HepG2 (cell line): ENCODE measurements at regions not wholly inside any gene's neighbourhood (a gene's known extent, or its start where the extent isn't known, plus 50 kb on each side); places are given as distances from the start of the nearest gene placed in this dataset.

Experiments
- ATAC-seq: fragments of 200-7000 bp; cut with Tn5 transposase; 3 replicates; pipeline ENCODE4 v1.9.1; 2020; ENCODE audit warnings: mild to moderate bottlenecking, moderate library complexity
- BruUV-seq: library from RNA; stranded (reverse); fragments of 400-500 nt; replicated peaks from 2 replicates; lab custom pipeline; 2021; lab: Mats Ljungman, UMichigan
- CTCF ChIA-PET: fragments of 300-600 bp; formaldehyde crosslinking; extraction: SDS; loops from one replicate; lab custom pipeline; 2021; ENCODE audit warnings: low total read pairs, inconsistent platforms, low intra/inter-chr PET ratio; lab: Yijun Ruan, JAX
- POLR2A ChIA-PET: fragments of 350-600 bp; sonication (Branson Sonifier 250); formaldehyde crosslinking; loops from one replicate; lab custom pipeline; 2020; ENCODE audit warnings: antibody characterized with exemption, inconsistent platforms; lab: Yijun Ruan, JAX
- DNase-seq: peaks from one replicate; pipeline ENCODE4 v3.0.0-alpha.2; 2015; ENCODE audit warnings: low spot score
- FAIRE-seq: peaks from 3 replicates; lab custom pipeline; 2011; peaks lifted over from hg19 to GRCh38; lab: Jason Lieb, UNC
- H2AFZ ChIP-seq: one replicate; pipeline ENCODE4 v1.6.1; 2011; ENCODE audit warnings: low read length, inconsistent platforms
- H3K27ac ChIP-seq: fragments of 300-600 bp; 3 replicates; pipeline ENCODE4 v1.8.0; 2011; ENCODE audit warnings: mixed run types, mild to moderate bottlenecking, mixed read lengths, low read length, inconsistent platforms; ENCODE audit not compliant: insufficient read depth; ENCODE audit errors: extremely low read length
- H3K27me3 ChIP-seq, 2 experiments: fragments of 200-600 bp in 1 of 2; 2 replicates in 1 of 2; 3 replicates in 1 of 2; pipeline versions ENCODE4 v1.6.0 to v1.8.0; 2011; ENCODE audit warnings: low read length in 2 of 2, mild to moderate bottlenecking in 2 of 2, moderate library complexity in 2 of 2, inconsistent platforms in 1 of 2; ENCODE audit not compliant: insufficient read depth in 2 of 2, control insufficient read depth in 1 of 2
- H3K36me3 ChIP-seq, 2 experiments: fragments of 200-600 bp in 1 of 2; replicated peaks in 1 of 2; 2 replicates in 1 of 2; 3 replicates in 1 of 2; pipeline versions ENCODE4 v1.5.1 to v1.8.0; 2011; ENCODE audit warnings: low read length in 2 of 2, inconsistent platforms in 1 of 2; ENCODE audit not compliant: insufficient read depth in 2 of 2, control insufficient read depth in 1 of 2
- H3K4me1 ChIP-seq: 2 replicates; pipeline ENCODE4 v1.5.1; 2012; ENCODE audit warnings: low read length, inconsistent platforms; ENCODE audit not compliant: insufficient read depth
- H3K4me2 ChIP-seq: 2 replicates; pipeline ENCODE4 v1.6.0; 2011; ENCODE audit warnings: low read depth, low read length, inconsistent platforms
- H3K4me3 ChIP-seq, 3 experiments: fragments of 200-600 bp in 1 of 3; sonication (generic), shearing (Covaris generic) in 1 of 3; replicated peaks in 1 of 3; 2 replicates each; pipeline ENCODE4 v1.5.1; 2011 to 2016; ENCODE audit warnings: low read length in 3 of 3, inconsistent platforms in 2 of 3, low read depth in 2 of 3, mild to moderate bottlenecking in 2 of 3, control low read depth in 1 of 3, mixed read lengths in 1 of 3; ENCODE audit not compliant: insufficient read depth in 1 of 3
- H3K79me2 ChIP-seq: one replicate; pipeline ENCODE4 v1.6.1; 2011; ENCODE audit warnings: low read length, inconsistent platforms; ENCODE audit not compliant: insufficient read depth
- H3K9ac ChIP-seq: 2 replicates; pipeline ENCODE4 v1.6.0; 2011; ENCODE audit warnings: mild to moderate bottlenecking, low read depth, low read length, inconsistent platforms; ENCODE audit not compliant: insufficient read depth
- H3K9me3 ChIP-seq: 2 replicates; pipeline ENCODE4 v1.5.1; 2012; ENCODE audit warnings: mild to moderate bottlenecking, low read length
- H4K20me1 ChIP-seq: 2 replicates; pipeline ENCODE4 v1.6.0; 2011; ENCODE audit warnings: inconsistent platforms, mild to moderate bottlenecking, low read length, moderate library complexity; ENCODE audit not compliant: insufficient read depth
- CEBPG ChIP-seq: IDR thresholded peaks from 2 replicates; pipeline ENCODE4 v1.6.1; 2016
- ERF ChIP-seq: IDR thresholded peaks from 2 replicates; pipeline ENCODE4 v1.6.1; 2018; ENCODE audit warnings: missing biosample characterization, missing genetic modification reagents
- ZNF547 ChIP-seq: sonication (generic); formaldehyde crosslinking; IDR thresholded peaks from 2 replicates; pipeline ENCODE4 v1.5.1; 2020; ENCODE audit warnings: mild to moderate bottlenecking, missing genetic modification reagents
- WGBS: methylation state at CpG from one replicate; pipeline ENCODE4 v1.1.6; 2017; ENCODE audit warnings: low lambda C conversion rate; 5-methylcytosine and 5-hydroxymethylcytosine counted together
- in situ Hi-C: cut with HindIII; loops from 2 replicates; pipeline ENCODE4 v1.10.0; 2017; ENCODE audit warnings: low pct_unique_long_range_greater_than_20kb; ENCODE audit not compliant: extremely low pct_ligation_motif_present
- intact Hi-C: fragments of 100-400 bp; cut with micrococcal nuclease; formaldehyde crosslinking; loops from one replicate; pipeline ENCODE4 v1.10.0; 2022; ENCODE audit not compliant: unreplicated experiment
- TF ChIP-seq, protein P1 (sequence below): IDR thresholded peaks from 2 replicates; pipeline ENCODE4 v1.6.1; 2012; ENCODE audit warnings: low read length, improper control_type of control experiment
- TF ChIP-seq, protein P2 (sequence below): sonication (generic); formaldehyde crosslinking; IDR thresholded peaks from 2 replicates; pipeline ENCODE4 v1.4.0; 2020; ENCODE audit warnings: missing genetic modification reagents

DNA sequence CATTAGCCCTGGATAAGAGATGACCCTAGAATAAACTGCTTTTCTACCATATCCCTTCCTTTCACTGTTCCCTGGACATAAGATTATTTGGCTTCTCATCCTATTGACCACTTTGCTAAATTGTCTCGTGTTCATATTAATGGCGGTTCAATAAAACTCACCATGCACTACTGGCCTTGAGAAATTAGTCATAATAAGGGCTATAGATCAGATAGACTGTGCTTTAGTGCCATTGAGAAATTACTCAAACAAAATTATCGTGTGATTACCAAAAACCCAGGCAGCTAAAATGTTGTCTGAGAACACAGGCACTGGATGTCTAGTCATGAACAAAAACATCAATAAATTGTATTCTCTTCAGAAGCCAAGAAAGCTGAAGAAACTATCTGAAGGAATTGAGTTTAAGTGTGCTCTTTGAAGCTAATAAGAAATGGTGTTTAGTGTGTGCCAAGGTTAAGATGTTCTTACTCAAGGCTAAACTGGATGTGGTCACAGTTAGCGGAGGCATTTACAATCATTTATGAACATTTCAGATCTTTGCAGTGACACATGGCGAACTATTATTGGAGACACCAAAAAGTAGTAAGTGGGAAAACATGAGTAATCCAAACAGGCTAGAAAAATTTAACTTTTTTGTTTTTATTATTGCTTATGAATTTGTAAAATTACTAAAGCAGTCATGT, 460.4 kb upstream of the RORB start:
- Histone ChIP-seq H4K20me1 (no peaks in the 10 kb centered on the region), H3K4me3 (no peak overlapping the region), H3K4me2 (no peak overlapping the region), H3K9me3 (no peaks in the 10 kb centered on the region)
- POLR2A ChIA-PET, result no interaction called here
- in situ Hi-C loops, result no loop called here
- TF ChIP-seq ERF (CRISPR knock-in tag) (no peak), CEBPG (CRISPR knock-in tag) (no peak), ZNF547 (no peak)
- TF ChIP-seq, protein P1, sequence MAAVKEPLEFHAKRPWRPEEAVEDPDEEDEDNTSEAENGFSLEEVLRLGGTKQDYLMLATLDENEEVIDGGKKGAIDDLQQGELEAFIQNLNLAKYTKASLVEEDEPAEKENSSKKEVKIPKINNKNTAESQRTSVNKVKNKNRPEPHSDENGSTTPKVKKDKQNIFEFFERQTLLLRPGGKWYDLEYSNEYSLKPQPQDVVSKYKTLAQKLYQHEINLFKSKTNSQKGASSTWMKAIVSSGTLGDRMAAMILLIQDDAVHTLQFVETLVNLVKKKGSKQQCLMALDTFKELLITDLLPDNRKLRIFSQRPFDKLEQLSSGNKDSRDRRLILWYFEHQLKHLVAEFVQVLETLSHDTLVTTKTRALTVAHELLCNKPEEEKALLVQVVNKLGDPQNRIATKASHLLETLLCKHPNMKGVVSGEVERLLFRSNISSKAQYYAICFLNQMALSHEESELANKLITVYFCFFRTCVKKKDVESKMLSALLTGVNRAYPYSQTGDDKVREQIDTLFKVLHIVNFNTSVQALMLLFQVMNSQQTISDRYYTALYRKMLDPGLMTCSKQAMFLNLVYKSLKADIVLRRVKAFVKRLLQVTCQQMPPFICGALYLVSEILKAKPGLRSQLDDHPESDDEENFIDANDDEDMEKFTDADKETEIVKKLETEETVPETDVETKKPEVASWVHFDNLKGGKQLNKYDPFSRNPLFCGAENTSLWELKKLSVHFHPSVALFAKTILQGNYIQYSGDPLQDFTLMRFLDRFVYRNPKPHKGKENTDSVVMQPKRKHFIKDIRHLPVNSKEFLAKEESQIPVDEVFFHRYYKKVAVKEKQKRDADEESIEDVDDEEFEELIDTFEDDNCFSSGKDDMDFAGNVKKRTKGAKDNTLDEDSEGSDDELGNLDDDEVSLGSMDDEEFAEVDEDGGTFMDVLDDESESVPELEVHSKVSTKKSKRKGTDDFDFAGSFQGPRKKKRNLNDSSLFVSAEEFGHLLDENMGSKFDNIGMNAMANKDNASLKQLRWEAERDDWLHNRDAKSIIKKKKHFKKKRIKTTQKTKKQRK, result no peak
- TF ChIP-seq, protein P2, sequence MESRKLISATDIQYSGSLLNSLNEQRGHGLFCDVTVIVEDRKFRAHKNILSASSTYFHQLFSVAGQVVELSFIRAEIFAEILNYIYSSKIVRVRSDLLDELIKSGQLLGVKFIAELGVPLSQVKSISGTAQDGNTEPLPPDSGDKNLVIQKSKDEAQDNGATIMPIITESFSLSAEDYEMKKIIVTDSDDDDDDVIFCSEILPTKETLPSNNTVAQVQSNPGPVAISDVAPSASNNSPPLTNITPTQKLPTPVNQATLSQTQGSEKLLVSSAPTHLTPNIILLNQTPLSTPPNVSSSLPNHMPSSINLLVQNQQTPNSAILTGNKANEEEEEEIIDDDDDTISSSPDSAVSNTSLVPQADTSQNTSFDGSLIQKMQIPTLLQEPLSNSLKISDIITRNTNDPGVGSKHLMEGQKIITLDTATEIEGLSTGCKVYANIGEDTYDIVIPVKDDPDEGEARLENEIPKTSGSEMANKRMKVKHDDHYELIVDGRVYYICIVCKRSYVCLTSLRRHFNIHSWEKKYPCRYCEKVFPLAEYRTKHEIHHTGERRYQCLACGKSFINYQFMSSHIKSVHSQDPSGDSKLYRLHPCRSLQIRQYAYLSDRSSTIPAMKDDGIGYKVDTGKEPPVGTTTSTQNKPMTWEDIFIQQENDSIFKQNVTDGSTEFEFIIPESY (CRISPR knock-in tag), result peak; percentile 30; the same call in 1 of the 2 replicates
- TF ChIP-seq, all 625 proteins: peak for 1
- BruUV-seq, result no TSS peak
- no peaks in the 10 kb centered on the region for H3K27me3 ChIP-seq
- no peak overlapping the region for H3K9ac ChIP-seq
- CTCF ChIA-PET, result no interaction called here
- no peak overlapping the region for H2AFZ ChIP-seq
- peaks cover 25% of the 10 kb centered on the region for H3K4me1 ChIP-seq
- DNase-seq (no peak), FAIRE-seq (no peak), ATAC-seq (no peak)
- H3K36me3 ChIP-seq, result no peaks in the 10 kb centered on the region
- 95% methylated on average over 5 of the region's 5 CpGs for WGBS
- H3K79me2 ChIP-seq, result no peaks in the 10 kb centered on the region
- intact Hi-C loops, result no loop called here
- no peak overlapping the region for H3K27ac ChIP-seq
